ENCODE measurements at regions not wholly inside any gene's neighbourhood (a gene's known extent, or its start where the extent isn't known, plus 50 kb on each side); places are given as distances from the start of the nearest gene placed in this dataset.

DNA sequence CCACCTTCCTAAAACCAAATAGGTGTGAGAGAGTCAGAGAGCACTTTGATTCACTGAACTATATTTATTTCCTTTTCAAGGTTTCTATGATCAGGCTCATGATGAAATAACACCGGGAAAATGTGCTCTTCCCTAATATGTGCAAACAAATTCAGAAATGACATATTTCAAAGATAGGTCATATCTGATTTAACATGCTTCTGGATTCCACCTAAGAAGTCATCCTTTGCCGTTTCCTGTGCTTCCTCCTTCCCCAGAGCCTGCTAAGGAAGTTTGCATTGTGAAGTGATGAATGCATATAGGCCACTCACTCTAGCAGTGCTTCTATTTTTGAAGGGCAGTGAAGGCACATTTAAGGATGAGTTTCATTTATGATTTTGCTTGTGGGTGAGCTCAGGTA lies 327.6 kb downstream of the TDRD15 start:
- H3K36me3 ChIP-seq = no peaks in the 10 kb centered on the region
- no peak for DNase-seq
- no peak overlapping the region for H3K4me3 ChIP-seq (ENCODE audit: low read depth, low read length)
- H3K27me3 ChIP-seq = no peaks in the 10 kb centered on the region
- H3K4me1 ChIP-seq = peaks cover 23% of the 10 kb centered on the region
- TF ChIP-seq, protein P1, sequence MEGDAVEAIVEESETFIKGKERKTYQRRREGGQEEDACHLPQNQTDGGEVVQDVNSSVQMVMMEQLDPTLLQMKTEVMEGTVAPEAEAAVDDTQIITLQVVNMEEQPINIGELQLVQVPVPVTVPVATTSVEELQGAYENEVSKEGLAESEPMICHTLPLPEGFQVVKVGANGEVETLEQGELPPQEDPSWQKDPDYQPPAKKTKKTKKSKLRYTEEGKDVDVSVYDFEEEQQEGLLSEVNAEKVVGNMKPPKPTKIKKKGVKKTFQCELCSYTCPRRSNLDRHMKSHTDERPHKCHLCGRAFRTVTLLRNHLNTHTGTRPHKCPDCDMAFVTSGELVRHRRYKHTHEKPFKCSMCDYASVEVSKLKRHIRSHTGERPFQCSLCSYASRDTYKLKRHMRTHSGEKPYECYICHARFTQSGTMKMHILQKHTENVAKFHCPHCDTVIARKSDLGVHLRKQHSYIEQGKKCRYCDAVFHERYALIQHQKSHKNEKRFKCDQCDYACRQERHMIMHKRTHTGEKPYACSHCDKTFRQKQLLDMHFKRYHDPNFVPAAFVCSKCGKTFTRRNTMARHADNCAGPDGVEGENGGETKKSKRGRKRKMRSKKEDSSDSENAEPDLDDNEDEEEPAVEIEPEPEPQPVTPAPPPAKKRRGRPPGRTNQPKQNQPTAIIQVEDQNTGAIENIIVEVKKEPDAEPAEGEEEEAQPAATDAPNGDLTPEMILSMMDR (IDR thresholded peaks at IDR 0.05; ENCODE audit: low read depth, low read length) = no peak
- H3K9me3 ChIP-seq = no peaks in the 10 kb centered on the region

DNA sequence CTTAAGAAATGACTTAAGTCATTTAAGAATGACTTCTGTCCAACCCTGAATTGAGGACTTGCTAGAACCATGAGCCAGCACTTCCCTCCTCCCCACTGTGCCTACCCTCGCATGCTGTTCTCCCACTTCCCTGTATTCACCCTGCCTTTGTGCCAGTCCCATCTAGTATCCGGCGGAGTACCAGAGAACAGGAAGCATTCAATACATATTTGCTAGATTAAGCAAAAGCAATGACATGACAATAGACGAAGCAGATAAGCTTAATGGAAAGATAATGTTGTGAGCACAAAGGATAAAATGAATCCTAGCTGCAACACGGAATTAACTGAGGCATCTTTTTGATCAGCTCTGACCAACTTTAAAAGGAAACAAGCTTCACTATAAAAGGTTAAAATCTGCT lies 328.5 kb downstream of the TDRD15 start:
- H3K4me3 ChIP-seq (ENCODE audit: low read depth, low read length) = no peak overlapping the region; the same call in 1 of the 2 replicates
- H3K9me3 ChIP-seq = no peaks in the 10 kb centered on the region
- H3K36me3 ChIP-seq = no peaks in the 10 kb centered on the region
- H3K27me3 ChIP-seq = no peaks in the 10 kb centered on the region
- DNase-seq = peak; percentile 57
- peaks cover 23% of the 10 kb centered on the region for H3K4me1 ChIP-seq
- TF ChIP-seq, protein P1 (IDR thresholded peaks at IDR 0.05; ENCODE audit: low read depth, low read length) = no peak

- Histone ChIP-seq H3K9me3 (no peaks in the 10 kb centered on the region), H3K27me3 (no peaks in the 10 kb centered on the region), H3K4me3 (ENCODE audit: low read depth, low read length) (no peak overlapping the region; the same call in 1 of the 2 replicates), H3K4me1 (peaks cover 23% of the 10 kb centered on the region), H3K36me3 (no peaks in the 10 kb centered on the region)
- TF ChIP-seq, protein P1 (IDR thresholded peaks at IDR 0.05; ENCODE audit: low read depth, low read length) = no peak
- DNase-seq = peak; percentile 74
Measured at GRCh38 chr2:21452678-21453077, 328.9 kb downstream of the TDRD15 start.

DNA sequence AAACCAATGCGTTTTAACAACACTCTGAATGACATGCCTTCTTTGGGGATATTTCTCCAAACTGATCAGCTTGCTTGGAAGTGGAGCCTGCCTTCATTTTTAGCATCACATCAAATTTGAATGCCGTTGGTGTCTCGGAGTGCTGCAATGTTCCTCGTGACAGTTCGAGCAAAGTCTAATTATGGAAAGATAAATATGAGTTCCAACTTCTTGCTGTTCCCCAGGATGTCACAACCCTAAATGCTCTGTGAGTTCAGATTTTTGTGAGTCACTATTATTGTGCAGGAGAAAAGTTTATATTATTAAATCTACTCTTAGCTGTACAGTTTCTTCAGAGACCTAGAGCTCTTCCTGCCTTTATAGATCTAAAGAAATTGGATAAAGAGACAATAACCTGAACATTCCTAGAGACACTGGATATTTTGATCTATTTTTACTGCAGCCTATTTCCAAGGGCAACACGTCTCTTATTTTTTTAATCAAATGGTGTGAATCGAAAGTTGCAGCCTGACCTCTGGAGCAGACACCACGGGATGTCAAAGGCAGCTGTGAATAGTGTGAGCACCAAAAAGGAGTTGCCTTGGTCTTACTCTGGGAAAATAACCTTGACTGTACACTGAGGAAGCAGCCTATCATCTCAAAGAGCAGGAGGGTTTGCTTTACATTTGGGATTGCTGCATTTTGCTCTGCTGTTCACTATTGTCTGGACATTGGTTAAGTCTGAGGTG lies 330.1 kb downstream of the TDRD15 start:
- Histone ChIP-seq H3K27me3 (no peaks in the 10 kb centered on the region), H3K4me1 (peaks cover 23% of the 10 kb centered on the region), H3K36me3 (no peaks in the 10 kb centered on the region), H3K4me3 (ENCODE audit: low read depth, low read length) (no peak overlapping the region), H3K9me3 (no peaks in the 10 kb centered on the region)
- TF ChIP-seq, protein P1 (IDR thresholded peaks at IDR 0.05; ENCODE audit: low read depth, low read length) = no peak
- DNase-seq = no peak

DNA sequence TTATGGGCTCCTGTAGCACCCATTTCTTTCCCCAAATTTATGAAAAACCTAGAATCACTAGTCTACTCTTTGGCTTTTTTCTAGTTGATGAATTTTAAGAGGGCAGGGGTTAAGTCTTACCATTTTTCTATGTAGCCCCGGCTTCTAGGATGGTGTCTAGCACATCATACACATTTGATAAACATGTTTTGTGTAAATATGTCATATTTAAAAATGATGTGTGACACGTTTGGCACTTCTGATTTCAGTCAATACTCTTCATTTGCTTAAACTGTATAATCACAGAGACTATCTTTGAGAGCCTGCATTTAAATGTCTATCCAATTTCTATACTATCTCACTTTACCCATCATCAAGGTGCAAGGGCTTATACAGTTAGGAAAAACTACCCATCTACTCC lies 331.1 kb downstream of the TDRD15 start:
- TF ChIP-seq, protein P1 (IDR thresholded peaks at IDR 0.05; ENCODE audit: low read depth, low read length) = no peak
- DNase-seq = no peak
- H3K4me1 ChIP-seq = peaks cover 23% of the 10 kb centered on the region
- H3K36me3 ChIP-seq = no peaks in the 10 kb centered on the region
- no peaks in the 10 kb centered on the region for H3K27me3 ChIP-seq
- no peaks in the 10 kb centered on the region for H3K9me3 ChIP-seq
- no peak overlapping the region for H3K4me3 ChIP-seq (ENCODE audit: low read depth, low read length)

GRCh38 chr2:21461754-21462240 lies 338.0 kb downstream of the TDRD15 start:
- no peak for DNase-seq
- TF ChIP-seq, protein P1 (IDR thresholded peaks at IDR 0.05; ENCODE audit: low read depth, low read length) = no peak
- no peaks in the 10 kb centered on the region for H3K9me3 ChIP-seq
- H3K36me3 ChIP-seq = no peaks in the 10 kb centered on the region
- H3K4me1 ChIP-seq = no peaks in the 10 kb centered on the region
- H3K27me3 ChIP-seq = no peaks in the 10 kb centered on the region
- no peak overlapping the region for H3K4me3 ChIP-seq (ENCODE audit: low read depth, low read length)

All from BE2C (cell line).